GM23338 (cell line): ENCODE measurements at regions not wholly inside any gene's neighbourhood (a gene's known extent, or its start where the extent isn't known, plus 50 kb on each side); places are given as distances from the start of the nearest gene placed in this dataset.

Experiments
- CTCF ChIP-seq, 2 experiments: fragments of 200-600 bp in 1 of 2; sonication (generic) in 1 of 2; conservative IDR thresholded peaks; 2 replicates each; pipeline versions ENCODE4 v1.5.1 to v1.6.1; 2016 to 2017; ENCODE audit warnings: antibody characterized with exemption in 2 of 2, low read depth in 2 of 2, mild to moderate bottlenecking in 2 of 2, moderate library complexity in 1 of 2
- EZH2phosphoT487 ChIP-seq: fragments of 200-600 bp; sonication (generic); IDR thresholded peaks from one replicate; pipeline ENCODE4 v1.8.1; 2018; ENCODE audit warnings: antibody characterized with exemption; ENCODE audit not compliant: unreplicated experiment
- POLR2AphosphoS5 ChIP-seq: IDR thresholded peaks from 2 replicates; pipeline ENCODE4 v1.6.1; 2016; ENCODE audit warnings: antibody characterized with exemption, low read depth
- REST ChIP-seq: IDR thresholded peaks from one replicate; pipeline ENCODE4 v1.6.1; 2018; ENCODE audit warnings: antibody characterized with exemption; ENCODE audit not compliant: unreplicated experiment

GRCh38 chr11:109085708-109086373 lies 336.1 kb upstream of the C11orf87 start:
- TF ChIP-seq CTCF (conservative IDR thresholded peaks at IDR 0.05; ENCODE audit: low read depth in 2 of 2) (no peak), EZH2phosphoT487 (no peak), POLR2AphosphoS5 (no peak), REST (no peak)
